Activated naive CD4-positive, alpha-beta T cell treated with anti-CD3 and anti-CD28 coated beads, Interleukin-2, amount 10 ng/mL, durations not matched to agents 7 days and 5 days (primary cell): ENCODE measurements at regions not wholly inside any gene's neighbourhood (a gene's known extent, or its start where the extent isn't known, plus 50 kb on each side); places are given as distances from the start of the nearest gene placed in this dataset.
"Not testable (repeated sequence)": the region's sequence is repeated elsewhere in the genome, so short reads cannot be mapped to it uniquely, and the experiment has no call there.

Source experiments
- CTCF ChIA-PET: fragments of 350-600 bp; sonication (Branson Sonifier 250); formaldehyde crosslinking; loops from one replicate; lab custom pipeline; 2021; ENCODE audit warnings: antibody characterized with exemption; lab: Charles Lee
- DNase-seq: peaks from one replicate; pipeline ENCODE4 v3.0.0-alpha.2; 2020
- H3K27ac Mint-ChIP-seq: one replicate; pipeline ENCODE4 v1.8.0; 2021; ENCODE audit warnings: mild to moderate bottlenecking, moderate library complexity, mixed read lengths
- H3K27me3 Mint-ChIP-seq: one replicate; pipeline ENCODE4 v1.8.0; 2021; ENCODE audit warnings: mild to moderate bottlenecking, mixed read lengths
- H3K36me3 Mint-ChIP-seq: one replicate; pipeline ENCODE4 v1.8.0; 2021; ENCODE audit warnings: mixed read lengths
- H3K4me1 Mint-ChIP-seq: one replicate; pipeline ENCODE4 v1.8.0; 2021; ENCODE audit warnings: mixed read lengths
- H3K4me3 Mint-ChIP-seq: one replicate; pipeline ENCODE4 v1.8.0; 2021; ENCODE audit warnings: mild to moderate bottlenecking, moderate library complexity, mixed read lengths
- H3K9me3 Mint-ChIP-seq: one replicate; pipeline ENCODE4 v1.8.0; 2021; ENCODE audit warnings: mixed read lengths

GRCh38 chrX:95903975-95904374, 780.7 kb upstream of the DIAPH2 start:
- H3K9me3 Mint-ChIP-seq: no peaks in the 10 kb centered on the region
- no peaks in the 10 kb centered on the region for H3K27me3 Mint-ChIP-seq
- DNase-seq: no peak
- H3K27ac Mint-ChIP-seq: no peak overlapping the region
- H3K4me1 Mint-ChIP-seq: no peaks in the 10 kb centered on the region
- no peaks in the 10 kb centered on the region for H3K36me3 Mint-ChIP-seq
- no peak overlapping the region for H3K4me3 Mint-ChIP-seq
- CTCF ChIA-PET: no interaction called here

GRCh38 chrX:95907081-95907480, 777.6 kb upstream of the DIAPH2 start:
- CTCF ChIA-PET: no interaction called here
- Mint-ChIP-seq H3K4me1 (no peaks in the 10 kb centered on the region), H3K36me3 (no peaks in the 10 kb centered on the region), H3K27me3 (no peaks in the 10 kb centered on the region), H3K4me3 (no peak overlapping the region), H3K9me3 (no peaks in the 10 kb centered on the region), H3K27ac (no peak overlapping the region)
- no peak for DNase-seq

- CTCF ChIA-PET: no interaction called here
- Mint-ChIP-seq H3K9me3 (no peaks in the 10 kb centered on the region), H3K4me3 (no peak overlapping the region), H3K4me1 (no peaks in the 10 kb centered on the region), H3K27me3 (no peaks in the 10 kb centered on the region), H3K27ac (no peak overlapping the region), H3K36me3 (no peaks in the 10 kb centered on the region)
- DNase-seq: no peak
Observed at GRCh38 chrX:95911062-95911461, 773.6 kb upstream of the DIAPH2 start.

- DNase-seq: no peak
- Mint-ChIP-seq H3K9me3 (peaks cover 4% of the 10 kb centered on the region), H3K4me3 (no peak overlapping the region), H3K27me3 (no peaks in the 10 kb centered on the region), H3K27ac (no peak overlapping the region), H3K36me3 (no peaks in the 10 kb centered on the region), H3K4me1 (no peaks in the 10 kb centered on the region)
- CTCF ChIA-PET: no interaction called here
Observed at GRCh38 chrX:95919605-95920004, 765.0 kb upstream of the DIAPH2 start.

GRCh38 chrX:95945528-95945927, 739.1 kb upstream of the DIAPH2 start:
- DNase-seq: no peak
- H3K36me3 Mint-ChIP-seq: no peaks in the 10 kb centered on the region
- H3K4me3 Mint-ChIP-seq: no peak overlapping the region
- CTCF ChIA-PET: no interaction called here
- H3K4me1 Mint-ChIP-seq: no peaks in the 10 kb centered on the region
- H3K9me3 Mint-ChIP-seq: no peaks in the 10 kb centered on the region
- H3K27me3 Mint-ChIP-seq: no peaks in the 10 kb centered on the region
- no peak overlapping the region for H3K27ac Mint-ChIP-seq

GRCh38 chrX:95949588-95949987, 735.1 kb upstream of the DIAPH2 start:
- no peak for DNase-seq
- CTCF ChIA-PET: no interaction called here
- no peak overlapping the region for H3K27ac Mint-ChIP-seq
- H3K4me3 Mint-ChIP-seq: no peak overlapping the region
- no peaks in the 10 kb centered on the region for H3K4me1 Mint-ChIP-seq
- H3K9me3 Mint-ChIP-seq: no peaks in the 10 kb centered on the region
- H3K27me3 Mint-ChIP-seq: no peaks in the 10 kb centered on the region
- H3K36me3 Mint-ChIP-seq: no peaks in the 10 kb centered on the region

GRCh38 chrX:95950679-95951078, 734.0 kb upstream of the DIAPH2 start:
- Mint-ChIP-seq H3K4me1 (no peaks in the 10 kb centered on the region), H3K4me3 (no peak overlapping the region), H3K27me3 (no peaks in the 10 kb centered on the region), H3K9me3 (no peaks in the 10 kb centered on the region), H3K27ac (no peak overlapping the region), H3K36me3 (no peaks in the 10 kb centered on the region)
- CTCF ChIA-PET: interaction anchor here (0.6 kb wide), 1 partner anchor 24 kb away, joined by 3 read pairs; no protein-coding TSS in a partner anchor
- no peak for DNase-seq

GRCh38 chrX:95953564-95953963, 731.1 kb upstream of the DIAPH2 start:
- no peaks in the 10 kb centered on the region for H3K27me3 Mint-ChIP-seq
- no peak for DNase-seq
- H3K9me3 Mint-ChIP-seq: peaks cover under 1% of the 10 kb centered on the region
- no peak overlapping the region for H3K4me3 Mint-ChIP-seq
- CTCF ChIA-PET: no interaction called here
- no peaks in the 10 kb centered on the region for H3K4me1 Mint-ChIP-seq
- no peaks in the 10 kb centered on the region for H3K36me3 Mint-ChIP-seq
- no peak overlapping the region for H3K27ac Mint-ChIP-seq

GRCh38 chrX:95956745-95957144, 727.9 kb upstream of the DIAPH2 start:
- CTCF ChIA-PET: no interaction called here
- Mint-ChIP-seq H3K9me3 (peaks cover 5% of the 10 kb centered on the region), H3K4me3 (no peak overlapping the region), H3K36me3 (no peaks in the 10 kb centered on the region), H3K27me3 (no peaks in the 10 kb centered on the region), H3K4me1 (no peaks in the 10 kb centered on the region), H3K27ac (no peak overlapping the region)
- DNase-seq: no peak

- H3K4me3 Mint-ChIP-seq, DNase-seq, H3K4me1 Mint-ChIP-seq, H3K36me3 Mint-ChIP-seq, H3K27ac Mint-ChIP-seq, H3K27me3 Mint-ChIP-seq, CTCF ChIA-PET, H3K9me3 Mint-ChIP-seq: not testable (repeated sequence)
Observed at GRCh38 chrX:95973456-95974095, 711.1 kb upstream of the DIAPH2 start.

- Mint-ChIP-seq H3K4me1 (no peaks in the 10 kb centered on the region), H3K27ac (no peak overlapping the region), H3K9me3 (peaks cover 2% of the 10 kb centered on the region), H3K36me3 (no peaks in the 10 kb centered on the region), H3K4me3 (no peak overlapping the region), H3K27me3 (no peaks in the 10 kb centered on the region)
- DNase-seq: no peak
- CTCF ChIA-PET: interaction anchor here (0.5 kb wide), 1 partner anchor 23 kb away, joined by 3 read pairs; no protein-coding TSS in a partner anchor
Observed at GRCh38 chrX:95974096-95974470, 710.6 kb upstream of the DIAPH2 start.

- CTCF ChIA-PET: no interaction called here
- no peak for DNase-seq
- Mint-ChIP-seq H3K9me3 (peaks cover 2% of the 10 kb centered on the region), H3K27ac (no peak overlapping the region), H3K4me1 (no peaks in the 10 kb centered on the region), H3K27me3 (no peaks in the 10 kb centered on the region), H3K36me3 (no peaks in the 10 kb centered on the region), H3K4me3 (no peak overlapping the region)
Observed at GRCh38 chrX:95974890-95975289, 709.8 kb upstream of the DIAPH2 start.

GRCh38 chrX:95995583-95995982, 689.1 kb upstream of the DIAPH2 start:
- no peak for DNase-seq
- H3K4me1 Mint-ChIP-seq: no peaks in the 10 kb centered on the region
- H3K36me3 Mint-ChIP-seq: no peaks in the 10 kb centered on the region
- no peaks in the 10 kb centered on the region for H3K27me3 Mint-ChIP-seq
- CTCF ChIA-PET: no interaction called here
- H3K4me3 Mint-ChIP-seq: no peak overlapping the region
- no peaks in the 10 kb centered on the region for H3K9me3 Mint-ChIP-seq
- no peak overlapping the region for H3K27ac Mint-ChIP-seq

- no peaks in the 10 kb centered on the region for H3K27me3 Mint-ChIP-seq
- H3K36me3 Mint-ChIP-seq: no peaks in the 10 kb centered on the region
- H3K27ac Mint-ChIP-seq: no peak overlapping the region
- no peak overlapping the region for H3K4me3 Mint-ChIP-seq
- CTCF ChIA-PET: no interaction called here
- H3K4me1 Mint-ChIP-seq: no peaks in the 10 kb centered on the region
- H3K9me3 Mint-ChIP-seq: no peaks in the 10 kb centered on the region
- DNase-seq: no peak
Observed at GRCh38 chrX:95996294-95996693, 688.3 kb upstream of the DIAPH2 start.

GRCh38 chrX:96002431-96002830, 682.2 kb upstream of the DIAPH2 start:
- CTCF ChIA-PET: no interaction called here
- Mint-ChIP-seq H3K27ac (no peak overlapping the region), H3K4me3 (no peak overlapping the region), H3K27me3 (no peaks in the 10 kb centered on the region), H3K4me1 (no peaks in the 10 kb centered on the region), H3K9me3 (no peaks in the 10 kb centered on the region), H3K36me3 (no peaks in the 10 kb centered on the region)
- no peak for DNase-seq

- CTCF ChIA-PET: no interaction called here
- no peaks in the 10 kb centered on the region for H3K4me1 Mint-ChIP-seq
Observed at GRCh38 chrX:96004386-96004785, 680.3 kb upstream of the DIAPH2 start.

More at GRCh38 chrX:96004386-96004785, 680.3 kb upstream of the DIAPH2 start:
- H3K9me3 Mint-ChIP-seq: no peaks in the 10 kb centered on the region
- no peak for DNase-seq
- H3K27me3 Mint-ChIP-seq: no peaks in the 10 kb centered on the region
- no peak overlapping the region for H3K27ac Mint-ChIP-seq
- no peak overlapping the region for H3K4me3 Mint-ChIP-seq
- no peaks in the 10 kb centered on the region for H3K36me3 Mint-ChIP-seq
